ENCODE measurements at regions not wholly inside any gene's neighbourhood (a gene's known extent, or its start where the extent isn't known, plus 50 kb on each side); places are given as distances from the start of the nearest gene placed in this dataset.

DNA sequence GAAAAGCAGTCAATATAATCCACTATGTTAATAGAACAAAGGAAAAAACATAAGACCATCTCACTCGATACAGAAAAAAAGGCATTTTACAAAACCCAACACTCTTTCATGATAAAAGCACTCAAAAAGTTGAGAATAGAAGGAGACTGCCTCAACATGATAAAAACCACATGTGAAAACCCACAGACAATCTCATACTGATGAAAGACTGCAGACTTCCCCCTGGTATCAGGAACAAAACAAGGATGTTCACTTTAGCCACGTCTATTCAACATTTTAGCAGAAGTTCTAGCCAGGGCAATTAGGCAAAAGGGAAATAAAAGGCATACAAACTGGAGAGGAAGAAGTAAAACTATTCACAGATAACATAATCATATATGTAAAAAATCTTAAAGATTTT, 285.9 kb downstream of the EIPR1 start:
- Histone ChIP-seq H3K27ac (ENCODE audit: low read length, poor library complexity, severe bottlenecking) (no peak overlapping the region), H3K4ac (ENCODE audit: low read depth in 1 of 2, low read length in 2 of 2) (no peak overlapping the region), H3K9me3 (ENCODE audit: control insufficient read depth, low read length) (peaks cover 16% of the 10 kb centered on the region), H3K23ac (ENCODE audit: low read length in 2 of 2) (no peak overlapping the region), H2BK5ac (ENCODE audit: low read depth, low read length, poor library complexity, severe bottlenecking) (no peak overlapping the region), H3K4me1 (ENCODE audit: control insufficient read depth, insufficient read depth, low read depth, low read length) (no peaks in the 10 kb centered on the region), H3K4me3 (ENCODE audit: insufficient read depth in 1 of 2, low read depth in 1 of 2, low read length in 2 of 2) (no peak overlapping the region), H3K4me2 (ENCODE audit: low read length, poor library complexity, severe bottlenecking) (no peak overlapping the region), H2BK15ac (ENCODE audit: low read depth, poor library complexity, severe bottlenecking) (no peak overlapping the region), H2BK120ac (ENCODE audit: low read depth, low read length) (no peak overlapping the region), H3K79me1 (replicated peaks; ENCODE audit: low read length, poor library complexity, severe bottlenecking) (no peaks in the 10 kb centered on the region), H4K91ac (ENCODE audit: low read length) (no peak overlapping the region), H2AK5ac (ENCODE audit: low read length, severe bottlenecking) (no peak overlapping the region), H3K36me3 (ENCODE audit: control insufficient read depth in 1 of 2, insufficient read depth in 2 of 2, low read depth in 1 of 2, low read length in 2 of 2) (no peaks in the 10 kb centered on the region), H3K18ac (ENCODE audit: low read depth in 1 of 2, low read length in 2 of 2) (no peak overlapping the region), H2BK12ac (ENCODE audit: low read length in 2 of 2) (no peak overlapping the region), H3K27me3 (ENCODE audit: control insufficient read depth in 1 of 2, insufficient read depth in 1 of 2, low read length in 2 of 2) (no peaks in the 10 kb centered on the region), H3K9ac (ENCODE audit: low read length) (no peak overlapping the region), H3K14ac (ENCODE audit: low read length in 2 of 2) (no peak overlapping the region), H4K8ac (ENCODE audit: low read length) (no peak overlapping the region), H2AFZ (ENCODE audit: low read depth, low read length) (no peak overlapping the region)
- 83% methylated on average over 2 of the region's 2 CpGs for WGBS
- DNase-seq: no peak

DNA sequence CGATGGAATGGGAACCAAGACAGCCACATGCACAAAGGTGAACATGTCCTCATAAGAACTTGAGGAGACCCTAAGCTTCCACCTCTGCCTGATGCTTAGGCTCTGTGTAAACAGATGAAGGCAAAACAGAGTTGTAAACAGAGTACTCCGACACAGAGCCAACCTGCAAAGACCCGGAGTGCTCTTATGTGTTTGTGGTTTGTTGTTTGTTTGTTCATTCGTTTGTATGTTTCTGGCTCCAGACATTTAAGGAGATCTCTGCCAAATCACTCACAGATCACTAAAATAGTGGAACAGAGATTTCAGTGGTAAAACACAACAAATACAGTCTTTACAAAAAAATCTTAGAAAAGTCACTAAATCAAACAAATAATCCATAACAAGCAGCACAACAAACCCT, 294.9 kb downstream of the EIPR1 start:
- DNase-seq: no peak
- 66% methylated on average over 3 of the region's 4 CpGs for WGBS

DNA sequence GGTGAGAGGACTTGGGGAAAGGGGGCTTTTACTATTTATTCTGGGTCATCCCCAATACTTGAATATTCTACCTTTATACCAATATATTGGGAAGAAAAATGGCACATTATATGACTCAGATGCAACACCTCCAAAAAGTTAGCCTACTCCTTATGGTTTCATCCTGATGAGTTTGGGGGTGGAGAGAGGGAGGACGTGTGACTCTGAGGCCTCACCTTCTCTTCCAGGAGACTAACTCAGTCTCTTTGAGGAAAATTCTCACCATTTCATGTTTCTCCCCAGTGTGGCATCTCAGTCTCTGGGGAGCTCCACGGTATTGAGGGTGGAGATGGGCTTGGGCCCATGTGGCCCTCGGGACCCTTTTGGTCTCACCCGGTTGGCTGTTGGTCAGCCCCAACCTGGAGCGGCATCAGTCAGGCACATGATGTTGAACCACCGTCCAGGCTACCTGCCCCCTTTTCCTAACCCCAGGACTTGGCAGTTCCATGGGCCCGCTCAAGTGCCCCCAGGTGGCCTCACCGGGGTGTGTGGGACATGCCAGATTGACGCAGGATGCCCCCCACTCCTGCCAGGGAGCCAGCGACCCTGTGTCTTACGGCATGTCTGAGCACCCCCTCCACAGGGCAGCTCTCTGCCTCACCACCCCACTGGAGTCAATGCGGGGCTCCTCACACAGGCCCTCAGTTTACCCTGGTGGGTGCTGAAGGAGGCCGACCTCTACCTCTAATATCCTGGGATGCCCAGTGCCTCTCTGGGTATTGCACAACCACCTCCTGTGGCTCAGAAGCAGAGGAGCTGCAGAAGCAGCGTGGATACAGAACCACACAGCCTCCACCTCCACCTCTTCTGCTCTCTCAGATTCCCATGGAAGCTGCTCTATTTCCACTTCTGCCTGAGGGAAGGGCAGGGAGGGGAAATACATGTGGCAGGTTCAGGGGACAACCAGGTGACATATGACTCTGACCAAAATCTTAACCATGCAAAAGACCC, 297.4 kb downstream of the EIPR1 start:
- H3K23ac ChIP-seq (ENCODE audit: low read length in 2 of 2): no peak overlapping the region
- H3K4me2 ChIP-seq (ENCODE audit: low read length, poor library complexity, severe bottlenecking): no peak overlapping the region
- no peak overlapping the region for H3K4me3 ChIP-seq (ENCODE audit: insufficient read depth in 1 of 2, low read depth in 1 of 2, low read length in 2 of 2)
- no peak overlapping the region for H3K9ac ChIP-seq (ENCODE audit: low read length)
- H2BK120ac ChIP-seq (ENCODE audit: low read depth, low read length): no peak overlapping the region
- no peak overlapping the region for H2BK12ac ChIP-seq (ENCODE audit: low read length in 2 of 2)
- DNase-seq: no peak
- H3K4ac ChIP-seq (ENCODE audit: low read depth in 1 of 2, low read length in 2 of 2): no peak overlapping the region
- no peak overlapping the region for H3K14ac ChIP-seq (ENCODE audit: low read length in 2 of 2)
- no peaks in the 10 kb centered on the region for H3K27me3 ChIP-seq (ENCODE audit: control insufficient read depth in 1 of 2, insufficient read depth in 1 of 2, low read length in 2 of 2)
- no peaks in the 10 kb centered on the region for H3K36me3 ChIP-seq (ENCODE audit: control insufficient read depth in 1 of 2, insufficient read depth in 2 of 2, low read depth in 1 of 2, low read length in 2 of 2)
- H3K79me1 ChIP-seq (replicated peaks; ENCODE audit: low read length, poor library complexity, severe bottlenecking): no peaks in the 10 kb centered on the region
- no peak overlapping the region for H3K18ac ChIP-seq (ENCODE audit: low read depth in 1 of 2, low read length in 2 of 2)
- no peak overlapping the region for H2AK5ac ChIP-seq (ENCODE audit: low read length, severe bottlenecking)
- WGBS: 77% methylated on average over 13 of the region's 14 CpGs
- H2BK15ac ChIP-seq (ENCODE audit: low read depth, poor library complexity, severe bottlenecking): no peak overlapping the region
- no peaks in the 10 kb centered on the region for H3K9me3 ChIP-seq (ENCODE audit: control insufficient read depth, low read length)
- no peak overlapping the region for H4K91ac ChIP-seq (ENCODE audit: low read length)
- no peak overlapping the region for H4K8ac ChIP-seq (ENCODE audit: low read length)
- no peak overlapping the region for H2BK5ac ChIP-seq (ENCODE audit: low read depth, low read length, poor library complexity, severe bottlenecking)
- no peak overlapping the region for H3K27ac ChIP-seq (ENCODE audit: low read length, poor library complexity, severe bottlenecking)
- H2AFZ ChIP-seq (ENCODE audit: low read depth, low read length): no peak overlapping the region
- no peaks in the 10 kb centered on the region for H3K4me1 ChIP-seq (ENCODE audit: control insufficient read depth, insufficient read depth, low read depth, low read length)

More for the DNA sequence above, 294.9 kb downstream of the EIPR1 start:
- Histone ChIP-seq H3K4ac (ENCODE audit: low read depth in 1 of 2, low read length in 2 of 2) (no peak overlapping the region), H4K91ac (ENCODE audit: low read length) (no peak overlapping the region), H2BK12ac (ENCODE audit: low read length in 2 of 2) (no peak overlapping the region), H3K18ac (ENCODE audit: low read depth in 1 of 2, low read length in 2 of 2) (no peak overlapping the region), H3K4me1 (ENCODE audit: control insufficient read depth, insufficient read depth, low read depth, low read length) (no peaks in the 10 kb centered on the region), H3K27me3 (ENCODE audit: control insufficient read depth in 1 of 2, insufficient read depth in 1 of 2, low read length in 2 of 2) (no peaks in the 10 kb centered on the region), H3K79me1 (replicated peaks; ENCODE audit: low read length, poor library complexity, severe bottlenecking) (no peaks in the 10 kb centered on the region), H2BK5ac (ENCODE audit: low read depth, low read length, poor library complexity, severe bottlenecking) (no peak overlapping the region), H3K9ac (ENCODE audit: low read length) (no peak overlapping the region), H3K27ac (ENCODE audit: low read length, poor library complexity, severe bottlenecking) (no peak overlapping the region), H3K4me3 (ENCODE audit: insufficient read depth in 1 of 2, low read depth in 1 of 2, low read length in 2 of 2) (no peak overlapping the region), H3K23ac (ENCODE audit: low read length in 2 of 2) (no peak overlapping the region), H3K9me3 (ENCODE audit: control insufficient read depth, low read length) (no peaks in the 10 kb centered on the region), H4K8ac (ENCODE audit: low read length) (no peak overlapping the region), H2BK15ac (ENCODE audit: low read depth, poor library complexity, severe bottlenecking) (no peak overlapping the region), H3K36me3 (ENCODE audit: control insufficient read depth in 1 of 2, insufficient read depth in 2 of 2, low read depth in 1 of 2, low read length in 2 of 2) (no peaks in the 10 kb centered on the region), H2AFZ (ENCODE audit: low read depth, low read length) (no peak overlapping the region), H2AK5ac (ENCODE audit: low read length, severe bottlenecking) (no peak overlapping the region), H2BK120ac (ENCODE audit: low read depth, low read length) (no peak overlapping the region), H3K14ac (ENCODE audit: low read length in 2 of 2) (no peak overlapping the region), H3K4me2 (ENCODE audit: low read length, poor library complexity, severe bottlenecking) (no peak overlapping the region)

DNA sequence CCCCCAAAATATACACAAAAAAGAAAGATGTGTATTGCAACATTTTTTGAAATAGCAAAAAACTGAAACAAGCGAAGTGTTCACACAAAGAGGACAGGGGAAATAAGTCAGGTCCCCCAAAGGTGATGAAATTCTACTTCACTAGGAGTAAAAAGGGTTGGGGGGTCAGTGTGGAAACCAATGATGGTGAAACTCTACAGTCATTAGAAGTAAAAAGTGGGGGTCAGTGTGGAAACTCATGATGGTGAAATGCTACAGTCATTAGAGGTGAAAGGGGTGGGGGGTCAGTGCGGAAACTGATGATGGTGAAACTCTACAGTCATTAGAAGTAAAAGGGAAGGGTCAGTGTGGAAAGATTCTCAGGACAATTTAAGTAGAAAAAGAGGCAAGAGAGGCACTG, 298.2 kb downstream of the EIPR1 start:
- Histone ChIP-seq H3K79me1 (replicated peaks; ENCODE audit: low read length, poor library complexity, severe bottlenecking) (no peaks in the 10 kb centered on the region), H3K27ac (ENCODE audit: low read length, poor library complexity, severe bottlenecking) (no peak overlapping the region), H3K23ac (ENCODE audit: low read length in 2 of 2) (no peak overlapping the region), H3K18ac (ENCODE audit: low read depth in 1 of 2, low read length in 2 of 2) (no peak overlapping the region), H2BK5ac (ENCODE audit: low read depth, low read length, poor library complexity, severe bottlenecking) (no peak overlapping the region), H4K91ac (ENCODE audit: low read length) (no peak overlapping the region), H3K4me3 (ENCODE audit: insufficient read depth in 1 of 2, low read depth in 1 of 2, low read length in 2 of 2) (no peak overlapping the region), H3K4ac (ENCODE audit: low read depth in 1 of 2, low read length in 2 of 2) (no peak overlapping the region), H3K27me3 (ENCODE audit: control insufficient read depth in 1 of 2, insufficient read depth in 1 of 2, low read length in 2 of 2) (no peaks in the 10 kb centered on the region), H2AFZ (ENCODE audit: low read depth, low read length) (no peak overlapping the region), H3K4me1 (ENCODE audit: control insufficient read depth, insufficient read depth, low read depth, low read length) (no peaks in the 10 kb centered on the region), H4K8ac (ENCODE audit: low read length) (no peak overlapping the region), H3K9ac (ENCODE audit: low read length) (no peak overlapping the region), H3K4me2 (ENCODE audit: low read length, poor library complexity, severe bottlenecking) (no peak overlapping the region), H3K14ac (ENCODE audit: low read length in 2 of 2) (no peak overlapping the region), H3K9me3 (ENCODE audit: control insufficient read depth, low read length) (no peaks in the 10 kb centered on the region), H2AK5ac (ENCODE audit: low read length, severe bottlenecking) (no peak overlapping the region), H3K36me3 (ENCODE audit: control insufficient read depth in 1 of 2, insufficient read depth in 2 of 2, low read depth in 1 of 2, low read length in 2 of 2) (no peaks in the 10 kb centered on the region), H2BK15ac (ENCODE audit: low read depth, poor library complexity, severe bottlenecking) (no peak overlapping the region), H2BK120ac (ENCODE audit: low read depth, low read length) (no peak overlapping the region), H2BK12ac (ENCODE audit: low read length in 2 of 2) (no peak overlapping the region)
- no peak for DNase-seq
- 67% methylated on average over 2 of the region's 2 CpGs for WGBS

Measured in mesenchymal stem cell (in vitro differentiated cells and primary cell).